GM23338 (cell line): ENCODE measurements at regions not wholly inside any gene's neighbourhood (a gene's known extent, or its start where the extent isn't known, plus 50 kb on each side); places are given as distances from the start of the nearest gene placed in this dataset.

Experiments used
- ATAC-seq: fragments of 200-7000 bp; cut with Tn5 transposase; 3 replicates; pipeline ENCODE4 v1.9.1; 2020
- DNase-seq: peaks from one replicate; pipeline ENCODE4 v3.0.0-alpha.2; 2015; ENCODE audit warnings: low spot score
- H2AFZ ChIP-seq: fragments of 200-600 bp; sonication (generic); 2 replicates; pipeline ENCODE4 v1.8.0; 2016; ENCODE audit warnings: antibody characterized with exemption, mild to moderate bottlenecking, moderate library complexity
- H3F3A ChIP-seq: fragments of 200-600 bp; sonication (generic); replicated peaks from 2 replicates; pipeline ENCODE4 v1.8.0; 2017; ENCODE audit warnings: antibody characterized with exemption, mixed run types, low read depth
- H3K27ac ChIP-seq: fragments of 200-600 bp; sonication (generic); 2 replicates; pipeline ENCODE4 v1.6.1; 2016; ENCODE audit warnings: low read depth
- H3K27me3 ChIP-seq: fragments of 200-600 bp; sonication (generic); 2 replicates; pipeline ENCODE4 v1.8.0; 2016; ENCODE audit warnings: mild to moderate bottlenecking, mixed run types, moderate library complexity; ENCODE audit not compliant: insufficient read depth
- H3K36me3 ChIP-seq: fragments of 200-600 bp; sonication (generic); 2 replicates; pipeline ENCODE4 v1.8.0; 2016; ENCODE audit warnings: mild to moderate bottlenecking; ENCODE audit not compliant: insufficient read depth
- H3K4me1 ChIP-seq: fragments of 200-600 bp; sonication (generic); 2 replicates; pipeline ENCODE4 v1.8.0; 2016; ENCODE audit warnings: mild to moderate bottlenecking, moderate library complexity; ENCODE audit not compliant: insufficient read depth
- H3K4me2 ChIP-seq: fragments of 200-600 bp; sonication (generic); 2 replicates; pipeline ENCODE4 v1.7.1; 2017; ENCODE audit warnings: mixed run types
- H3K4me3 ChIP-seq: fragments of 200-600 bp; sonication (generic); 2 replicates; pipeline ENCODE4 v1.6.1; 2016; ENCODE audit warnings: mixed run types
- H3K79me2 ChIP-seq: fragments of 200-600 bp; sonication (generic); replicated peaks from 2 replicates; pipeline ENCODE4 v1.8.0; 2017; ENCODE audit warnings: mild to moderate bottlenecking; ENCODE audit not compliant: insufficient read depth
- H3K9me2 ChIP-seq: fragments of 200-600 bp; sonication (generic); 2 replicates; pipeline ENCODE4 v1.8.0; 2017; ENCODE audit not compliant: insufficient read depth
- H4K20me1 ChIP-seq: fragments of 200-600 bp; sonication (generic); replicated peaks from 2 replicates; pipeline ENCODE4 v1.8.0; 2017; ENCODE audit warnings: mild to moderate bottlenecking; ENCODE audit not compliant: insufficient read depth
- H3K27ac Mint-ChIP-seq: 2 replicates; pipeline ENCODE4 v1.8.0; 2020; ENCODE audit warnings: inconsistent platforms, mild to moderate bottlenecking, moderate library complexity, mixed read lengths
- H3K27me3 Mint-ChIP-seq: 3 replicates; pipeline ENCODE4 v1.8.0; 2022; ENCODE audit warnings: low read depth, mild to moderate bottlenecking, moderate library complexity, mixed read lengths, inconsistent platforms; ENCODE audit not compliant: insufficient read depth, poor library complexity
- H3K36me3 Mint-ChIP-seq: 3 replicates; pipeline ENCODE4 v1.8.0; 2021; ENCODE audit warnings: low read depth, mild to moderate bottlenecking, inconsistent platforms, moderate library complexity, mixed read lengths
- H3K4me1 Mint-ChIP-seq: 3 replicates; pipeline ENCODE4 v1.8.0; 2020; ENCODE audit warnings: mild to moderate bottlenecking, inconsistent platforms, mixed read lengths
- H3K4me3 Mint-ChIP-seq: 3 replicates; pipeline ENCODE4 v1.8.0; 2021; ENCODE audit warnings: moderate library complexity, mild to moderate bottlenecking, inconsistent platforms, mixed read lengths
- H3K9me3 Mint-ChIP-seq: 3 replicates; pipeline ENCODE4 v1.8.0; 2020; ENCODE audit warnings: moderate library complexity, mild to moderate bottlenecking, inconsistent platforms, mixed read lengths
- CTCF ChIP-seq, 2 experiments: fragments of 200-600 bp in 1 of 2; sonication (generic) in 1 of 2; conservative IDR thresholded peaks; 2 replicates each; pipeline versions ENCODE4 v1.5.1 to v1.6.1; 2016 to 2017; ENCODE audit warnings: antibody characterized with exemption in 2 of 2, low read depth in 2 of 2, mild to moderate bottlenecking in 2 of 2, moderate library complexity in 1 of 2
- ETS1 ChIP-seq: IDR thresholded peaks from 2 replicates; pipeline ENCODE4 v1.6.1; 2016; ENCODE audit warnings: antibody characterized with exemption
- NANOG ChIP-seq: IDR thresholded peaks from 2 replicates; pipeline ENCODE4 v1.6.1; 2016; ENCODE audit warnings: antibody characterized with exemption, borderline replicate concordance
- REST ChIP-seq: IDR thresholded peaks from one replicate; pipeline ENCODE4 v1.6.1; 2018; ENCODE audit warnings: antibody characterized with exemption; ENCODE audit not compliant: unreplicated experiment
- ZNF462 ChIP-seq: fragments of 250-450 bp; sonication (Bioruptor Pico); IDR thresholded peaks from 2 replicates; pipeline ENCODE4 v1.5.0; 2020; ENCODE audit warnings: mild to moderate bottlenecking, moderate library complexity

- Histone ChIP-seq H3K9me2 (no peaks in the 10 kb centered on the region), H3K36me3 (no peaks in the 10 kb centered on the region), H3F3A (no peaks in the 10 kb centered on the region), H2AFZ (no peak overlapping the region), H3K27me3 (no peaks in the 10 kb centered on the region), H3K4me2 (no peak overlapping the region), H3K4me3 (no peak overlapping the region), H3K4me1 (no peaks in the 10 kb centered on the region), H4K20me1 (no peaks in the 10 kb centered on the region), H3K79me2 (no peaks in the 10 kb centered on the region), H3K27ac (no peak overlapping the region)
- H3K4me1 Mint-ChIP-seq: no peaks in the 10 kb centered on the region
- no peaks in the 10 kb centered on the region for H3K27me3 Mint-ChIP-seq
- H3K9me3 Mint-ChIP-seq: no peaks in the 10 kb centered on the region
- no peak for TF ChIP-seq ETS1
- peak in 1 of 2 experiments; percentile 29; a peak in 3 of 4 replicates for TF ChIP-seq CTCF (conservative IDR thresholded peaks at IDR 0.05; ENCODE audit: low read depth in 2 of 2)
- ATAC-seq: no peak
- peak; percentile 30 for DNase-seq
- H3K4me3 Mint-ChIP-seq: no peak overlapping the region
- no peak overlapping the region for H3K27ac Mint-ChIP-seq
- H3K36me3 Mint-ChIP-seq: no peaks in the 10 kb centered on the region
These were observed 322.6 kb upstream of the KIAA1217 start for GRCh38 chr10:23886355-23886754.

GRCh38 chr10:23891301-23891700, 317.6 kb upstream of the KIAA1217 start:
- H3K4me3 Mint-ChIP-seq: no peak overlapping the region
- Histone ChIP-seq H3K4me3 (no peak overlapping the region), H3K27me3 (no peaks in the 10 kb centered on the region), H3F3A (no peaks in the 10 kb centered on the region), H3K4me2 (no peak overlapping the region), H3K27ac (no peak overlapping the region), H3K4me1 (no peaks in the 10 kb centered on the region), H2AFZ (no peak overlapping the region), H3K9me2 (no peaks in the 10 kb centered on the region), H3K79me2 (no peaks in the 10 kb centered on the region), H3K36me3 (no peaks in the 10 kb centered on the region), H4K20me1 (no peaks in the 10 kb centered on the region)
- no peaks in the 10 kb centered on the region for H3K36me3 Mint-ChIP-seq
- no peak for DNase-seq
- H3K27ac Mint-ChIP-seq: no peak overlapping the region
- H3K4me1 Mint-ChIP-seq: no peaks in the 10 kb centered on the region
- no peaks in the 10 kb centered on the region for H3K9me3 Mint-ChIP-seq
- no peak for TF ChIP-seq NANOG
- TF ChIP-seq REST: no peak
- TF ChIP-seq ZNF462 (CRISPR knock-in tag): no peak
- H3K27me3 Mint-ChIP-seq: no peaks in the 10 kb centered on the region
- ATAC-seq: no peak
